NCI-H446 (cell line): ENCODE measurements at regions not wholly inside any gene's neighbourhood (a gene's known extent, or its start where the extent isn't known, plus 50 kb on each side); places are given as distances from the start of the nearest gene placed in this dataset.
"Not testable (repeated sequence)": the region's sequence is repeated elsewhere in the genome, so short reads cannot be mapped to it uniquely, and the experiment has no call there.

ENCODE experiments used
- DNase-seq, 2 experiments: peaks; one replicate each; lab custom pipeline; 2025; lab: John Stamatoyannopoulos, UW

DNA sequence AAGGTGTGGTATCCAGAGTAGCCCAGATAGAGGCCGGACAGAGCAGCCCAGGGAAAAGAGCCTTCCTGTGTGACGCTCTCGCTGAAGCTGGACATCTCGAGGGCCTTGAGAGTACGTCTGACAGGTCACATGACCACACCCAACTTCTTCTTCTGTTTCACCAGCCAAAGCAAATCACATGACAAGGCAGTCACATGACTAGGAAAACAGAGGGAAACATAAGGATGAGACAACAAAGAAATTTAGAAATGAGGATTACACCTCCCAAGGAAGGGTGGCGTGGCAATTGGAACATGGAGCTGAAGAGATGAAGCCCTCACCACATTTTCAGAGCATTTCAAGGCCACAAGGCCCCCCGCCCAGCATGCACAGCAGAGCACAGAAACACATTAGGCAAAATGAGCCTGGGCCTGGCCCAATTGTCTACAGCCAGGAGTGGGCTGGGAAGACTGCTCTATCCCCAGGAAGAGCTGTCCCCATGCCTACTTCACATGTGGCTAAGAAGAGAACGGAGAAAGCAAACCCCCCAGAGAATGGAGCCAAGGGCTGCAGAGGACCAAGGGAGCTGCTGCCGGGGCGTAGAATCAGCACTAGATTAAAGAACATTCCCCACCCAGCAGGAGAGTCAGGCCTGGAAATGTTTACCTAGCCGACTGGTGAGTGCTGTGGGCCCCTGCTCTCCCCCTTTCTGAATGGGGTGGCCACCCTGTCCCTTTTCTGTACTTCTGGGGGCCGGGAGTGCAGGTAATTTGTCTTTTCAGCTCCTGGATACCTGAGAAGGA, 305.1 kb downstream of the NPHP4 start:
- no peak for DNase-seq

- DNase-seq, result no peak
Observed at GRCh38 chr1:5686195-5686594, 306.0 kb downstream of the NPHP4 start.

DNA sequence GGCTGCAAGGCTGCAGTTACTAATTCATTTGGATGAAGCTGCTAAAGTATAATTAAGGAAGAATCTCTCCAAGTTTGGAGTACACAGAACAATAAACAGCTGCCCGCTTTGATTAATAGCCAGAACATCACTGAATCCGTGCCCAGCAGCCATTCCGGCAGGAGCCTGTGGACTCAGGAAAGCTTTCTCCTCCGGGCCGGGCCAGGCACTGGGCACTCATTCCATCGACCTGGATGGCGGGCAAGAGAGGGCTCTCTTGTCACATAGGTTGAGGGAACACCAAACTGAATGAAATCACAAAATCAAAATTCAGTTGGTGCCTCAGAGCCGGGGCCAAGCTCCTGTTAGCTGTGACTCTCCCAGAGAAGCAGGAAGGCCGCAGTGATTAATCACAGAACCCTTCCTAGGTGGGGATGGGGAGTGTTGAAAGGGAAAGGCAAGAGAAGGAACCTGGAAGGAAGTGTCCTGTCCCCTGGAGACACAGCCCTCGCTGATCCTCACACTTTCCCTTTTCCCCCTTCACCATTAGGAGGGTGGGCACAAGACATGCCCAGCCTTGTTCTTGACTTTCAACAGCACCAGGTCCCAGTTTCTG, 306.7 kb downstream of the NPHP4 start:
- DNase-seq, result no peak

GRCh38 chr1:5684791-5685190, 307.4 kb downstream of the NPHP4 start:
- DNase-seq, result no peak

- no peak for DNase-seq
Observed at GRCh38 chr1:5683446-5683845, 308.8 kb downstream of the NPHP4 start.

GRCh38 chr1:5682626-5683225, 309.5 kb downstream of the NPHP4 start:
- DNase-seq, result no peak

DNA sequence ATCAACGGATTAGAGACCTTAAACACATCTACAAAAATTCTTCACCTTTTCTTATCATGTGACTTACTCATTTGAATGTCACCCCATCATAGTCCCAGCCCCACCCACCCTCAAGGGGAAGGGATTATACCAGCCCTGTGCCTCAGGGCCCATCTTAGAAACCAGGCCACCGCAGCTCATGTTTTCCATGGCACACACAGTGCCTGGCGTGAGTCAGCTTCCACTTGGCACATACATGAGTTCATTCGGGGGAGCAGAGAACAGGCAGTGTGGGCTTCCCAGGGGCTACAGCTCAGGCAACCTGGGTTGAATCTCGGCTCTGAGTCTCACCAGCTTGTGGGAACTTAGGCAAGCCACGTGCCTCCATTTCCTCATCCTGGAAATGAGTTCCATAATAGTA, 310.6 kb downstream of the NPHP4 start:
- DNase-seq, result no peak

DNA sequence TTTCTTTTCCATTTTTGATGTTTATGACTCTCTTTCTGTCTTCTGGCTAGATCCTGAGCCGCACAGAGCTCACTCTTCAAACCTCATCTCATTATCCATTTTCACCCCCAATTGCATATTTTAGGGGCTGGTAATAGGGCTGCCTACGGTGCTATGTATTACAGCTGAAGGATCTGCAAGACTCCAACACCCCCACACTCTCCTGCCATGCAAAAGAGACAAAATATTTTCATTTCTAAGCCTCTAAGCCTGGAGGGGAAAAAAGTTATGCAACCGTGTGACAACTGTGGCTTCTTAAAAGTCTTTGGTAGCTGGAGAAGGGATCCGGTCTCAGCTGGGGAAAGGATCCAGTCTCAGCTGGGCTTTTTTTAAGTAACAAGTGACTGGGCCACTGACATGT, 311.6 kb downstream of the NPHP4 start:
- no peak for DNase-seq

DNA sequence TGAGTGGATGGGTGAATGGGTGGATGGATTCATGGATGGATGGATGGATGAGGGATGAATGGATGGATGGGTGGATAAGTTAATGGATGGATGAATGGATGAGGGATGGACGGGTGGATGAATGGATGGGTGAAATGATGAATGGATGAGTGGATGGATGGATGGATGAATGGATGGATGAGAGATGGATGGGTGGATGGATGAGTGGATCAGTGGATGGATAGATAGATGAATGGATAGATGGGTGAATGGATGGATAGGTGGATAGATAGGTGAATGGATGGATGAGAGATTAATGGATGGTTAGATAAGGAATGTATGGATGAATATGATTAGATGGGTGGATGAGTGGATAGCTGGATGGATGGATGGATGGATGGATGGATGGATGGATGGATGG, 313.5 kb downstream of the NPHP4 start:
- no peak for DNase-seq

DNA sequence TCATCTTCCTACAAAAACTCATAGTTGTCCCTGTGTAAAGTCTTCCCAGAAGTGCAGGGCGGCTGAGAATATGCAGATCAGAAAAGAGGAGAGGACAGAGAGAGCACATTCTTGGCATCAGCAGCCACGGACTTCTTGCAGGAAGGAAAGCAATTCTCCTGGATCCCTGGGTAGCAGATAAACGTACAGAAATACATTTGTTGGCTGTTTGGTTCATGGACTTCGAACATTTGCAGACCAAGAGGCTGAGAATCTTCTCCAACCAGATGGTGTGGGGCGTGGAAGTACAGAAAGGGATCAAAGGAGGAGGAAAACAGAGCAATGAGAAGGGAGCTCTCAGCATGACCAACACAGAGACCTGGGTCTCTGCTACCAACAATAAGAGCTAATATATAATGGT, 319.9 kb downstream of the NPHP4 start:
- DNase-seq, result not testable (repeated sequence)

GRCh38 chr1:5670590-5671350, 321.5 kb downstream of the NPHP4 start:
- DNase-seq, result no peak

DNA sequence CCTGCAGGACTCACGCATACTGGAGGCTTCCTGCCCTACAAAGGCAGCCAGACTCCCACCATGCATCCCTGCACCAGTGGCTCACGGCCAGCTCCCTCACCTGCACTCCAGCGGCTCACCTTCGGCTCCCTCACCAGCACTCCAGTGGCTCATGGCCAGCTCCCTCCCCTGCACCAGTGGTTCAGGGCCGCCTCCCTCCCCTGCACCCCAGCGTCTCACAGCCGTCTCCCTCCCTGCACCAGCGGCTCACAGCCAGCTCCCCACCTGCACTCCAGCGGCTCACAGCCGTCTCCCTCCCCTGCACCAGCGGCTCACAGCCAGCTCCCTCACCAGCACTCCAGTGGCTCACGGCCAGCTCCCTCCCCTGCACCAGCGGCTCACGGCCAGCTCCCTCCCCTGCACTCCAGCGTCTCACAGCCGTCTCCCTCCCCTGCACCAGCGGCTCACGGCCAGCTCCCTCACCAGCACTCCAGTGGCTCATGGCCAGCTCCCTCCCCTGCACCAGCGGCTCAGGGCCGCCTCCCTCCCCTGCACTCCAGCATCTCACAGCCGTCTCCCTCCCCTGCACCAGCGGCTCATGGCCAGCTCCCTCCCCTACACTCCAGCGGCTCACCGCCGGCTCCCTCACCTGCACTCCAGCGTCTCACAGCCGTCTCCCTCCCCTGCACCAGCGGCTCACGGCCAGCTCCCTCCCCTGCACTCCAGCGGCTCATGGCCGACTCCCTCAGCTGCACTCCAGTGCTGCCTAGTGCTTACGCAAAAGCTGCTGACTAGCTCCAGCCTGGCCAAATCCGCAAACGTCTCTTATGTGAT, 324.5 kb downstream of the NPHP4 start:
- DNase-seq, result no peak

DNA sequence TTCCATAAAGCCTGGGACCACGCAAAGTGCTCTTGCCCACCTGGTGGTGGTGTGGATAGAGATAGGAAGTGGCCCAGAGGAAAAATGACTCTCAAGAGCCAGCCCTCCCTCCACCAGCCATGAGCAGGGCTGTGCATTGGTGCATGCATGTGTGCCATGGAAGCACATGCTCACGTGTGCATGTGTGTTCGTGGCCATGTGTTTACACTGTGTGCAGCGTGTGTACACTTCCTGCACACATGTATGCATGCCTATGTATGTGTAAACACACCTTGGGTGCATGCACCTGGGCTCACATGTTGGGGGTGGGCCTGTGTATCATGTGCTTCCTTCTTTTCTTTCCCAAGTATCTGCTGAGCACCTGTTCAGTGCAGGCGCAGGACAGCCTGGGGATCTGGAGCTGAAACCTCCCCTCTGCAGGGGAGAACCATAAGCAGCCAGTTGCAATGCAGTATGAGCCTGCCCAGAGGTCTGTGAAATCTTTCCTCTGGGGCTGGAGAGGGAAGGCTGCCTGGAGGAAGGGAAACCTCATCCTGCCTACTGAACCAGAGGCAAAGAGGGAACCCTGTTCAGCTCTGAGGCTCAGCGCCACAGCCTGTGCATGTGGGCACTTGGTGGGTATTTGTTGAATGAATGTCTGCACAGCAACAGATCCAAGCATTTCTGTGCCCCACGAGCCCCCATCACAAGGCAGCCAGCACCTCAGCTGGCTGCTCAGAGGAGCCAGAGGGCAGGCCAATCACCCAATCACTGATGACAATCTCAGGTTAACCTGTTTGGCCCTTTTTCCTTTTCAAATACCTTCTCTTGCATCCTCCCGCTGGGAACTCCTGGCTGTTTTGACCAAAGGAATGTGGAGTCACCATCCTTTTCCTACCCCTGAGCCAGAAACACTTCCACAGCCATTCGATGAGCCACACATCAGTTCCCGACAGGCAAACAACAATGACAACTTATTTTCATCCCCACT, 327.0 kb downstream of the NPHP4 start:
- no peak for DNase-seq

DNA sequence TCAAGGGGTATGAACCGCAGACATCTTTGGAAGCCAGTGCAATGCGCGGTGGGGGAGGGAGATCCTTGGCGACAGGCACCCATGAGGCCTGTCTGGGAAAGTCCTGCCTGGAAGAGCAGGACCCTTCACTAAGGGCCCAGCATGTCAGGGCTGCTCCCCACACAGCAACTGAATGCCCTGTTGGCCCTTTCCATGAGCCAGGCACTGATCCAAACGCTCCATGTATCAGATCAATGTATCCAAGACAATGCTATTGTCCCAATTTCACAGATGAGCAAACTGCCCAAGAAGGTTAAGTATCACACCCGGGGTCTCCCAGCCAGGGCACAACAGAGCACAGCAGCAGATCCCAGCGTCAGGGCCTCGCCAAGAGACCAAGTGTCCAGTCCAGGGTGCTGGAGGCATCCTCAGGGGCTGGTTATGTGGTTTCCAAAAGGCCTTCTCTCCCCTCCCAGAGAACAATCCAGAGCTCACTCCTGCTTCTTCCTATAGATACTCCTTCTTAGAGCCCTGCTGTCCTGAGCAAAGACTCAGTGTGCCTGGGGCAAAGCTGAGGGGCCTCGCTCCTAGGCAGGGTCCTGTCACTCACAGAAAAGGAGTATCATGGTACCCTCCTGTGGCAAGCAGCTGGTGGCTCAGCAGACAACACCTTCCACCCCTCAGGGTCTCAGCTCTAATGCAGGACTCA, 328.0 kb downstream of the NPHP4 start:
- no peak for DNase-seq

DNA sequence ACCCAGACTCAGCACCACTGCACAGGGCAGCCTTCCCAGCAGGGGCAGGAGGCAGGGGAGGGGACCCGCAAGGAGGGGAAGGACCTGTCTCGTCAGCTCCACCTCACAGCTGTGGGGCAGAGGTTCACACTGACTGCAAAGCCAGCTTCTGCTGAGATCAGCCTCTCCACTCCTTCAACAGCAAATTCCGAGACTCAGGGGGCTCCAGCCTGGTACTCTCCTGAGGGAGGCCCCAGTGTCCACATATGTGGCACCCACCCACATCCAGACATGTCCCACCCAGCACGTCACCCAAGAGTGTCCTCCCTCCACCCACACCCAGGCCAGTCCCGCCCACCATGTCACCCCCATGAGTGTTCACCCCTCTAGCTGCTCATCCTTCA, 329.5 kb downstream of the NPHP4 start:
- DNase-seq, result no peak

GRCh38 chr1:5662086-5662743, 330.0 kb downstream of the NPHP4 start:
- no peak for DNase-seq

DNA sequence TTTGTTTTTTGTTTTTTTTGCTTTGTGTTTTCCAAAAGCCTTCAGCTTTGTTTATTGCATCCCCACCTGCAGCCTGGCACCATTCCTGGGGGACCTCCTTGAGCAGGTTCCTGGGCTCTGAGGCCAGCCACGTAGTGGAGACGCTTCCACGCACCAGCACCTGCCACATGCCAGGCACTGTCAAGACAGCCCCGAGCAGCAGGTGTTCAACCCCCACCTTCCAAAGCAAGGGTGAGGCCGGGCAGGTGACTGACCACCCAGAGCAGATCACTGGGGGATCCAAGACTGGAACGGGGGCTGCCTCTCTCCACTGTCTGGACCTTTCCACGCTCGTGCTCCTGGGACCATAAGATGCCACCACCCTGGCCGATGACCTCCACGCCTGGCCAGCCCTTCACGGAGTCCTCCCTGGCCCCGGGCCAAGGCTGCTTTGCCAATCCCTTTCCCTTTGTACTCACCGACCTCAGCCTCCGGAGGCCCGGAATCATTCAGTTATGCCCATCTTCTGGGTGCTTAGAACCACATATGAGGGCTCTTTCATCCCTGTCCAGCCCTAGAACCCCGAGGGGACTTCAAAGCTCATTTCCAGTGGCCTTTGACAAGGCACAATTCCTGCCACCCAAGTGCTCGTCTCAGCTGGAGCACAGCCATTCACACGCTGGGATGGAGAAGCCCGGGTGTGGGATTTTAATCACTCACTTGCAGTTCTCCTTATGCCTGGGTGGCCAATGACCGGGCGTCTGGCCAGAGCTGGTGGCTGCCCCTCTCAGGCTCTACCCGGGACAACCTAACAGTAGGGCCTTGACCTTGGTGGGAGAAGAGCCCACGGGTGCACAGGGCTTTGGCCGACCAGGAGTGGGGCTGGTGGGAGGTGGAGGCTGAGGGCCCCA, 330.8 kb downstream of the NPHP4 start:
- no peak for DNase-seq

- no peak for DNase-seq
Observed at GRCh38 chr1:5660141-5660935, 331.9 kb downstream of the NPHP4 start.
